Activated CD8-positive, alpha-beta memory T cell treated with anti-CD3 and anti-CD28 coated beads for 24 hours (primary cell): ENCODE measurements at regions not wholly inside any gene's neighbourhood (a gene's known extent, or its start where the extent isn't known, plus 50 kb on each side); places are given as distances from the start of the nearest gene placed in this dataset.
"Not testable (repeated sequence)": the region's sequence is repeated elsewhere in the genome, so short reads cannot be mapped to it uniquely, and the experiment has no call there.

Source experiments
- DNase-seq: peaks from one replicate; pipeline ENCODE4 v3.0.0-alpha.2; 2020

GRCh38 chr10:120051671-120052070, 159.1 kb downstream of the SEC23IP start:
- no peak for DNase-seq

GRCh38 chr10:120052964-120053702, 160.6 kb downstream of the SEC23IP start:
- DNase-seq: no peak

- not testable (repeated sequence) for DNase-seq
Measured at GRCh38 chr10:120059790-120060189, 167.3 kb downstream of the SEC23IP start.

- no peak for DNase-seq
Measured at GRCh38 chr10:120067427-120067826, 174.9 kb downstream of the SEC23IP start.

GRCh38 chr10:120069700-120070099, 177.2 kb downstream of the SEC23IP start:
- no peak for DNase-seq

- DNase-seq: no peak
Measured at GRCh38 chr10:120075349-120075748, 182.8 kb downstream of the SEC23IP start.

GRCh38 chr10:120076996-120077706, 184.6 kb downstream of the SEC23IP start:
- no peak for DNase-seq

- DNase-seq: no peak
Measured at GRCh38 chr10:120077707-120078492, 185.4 kb downstream of the SEC23IP start.

GRCh38 chr10:120085096-120085796, 192.7 kb downstream of the SEC23IP start:
- DNase-seq: no peak

- no peak for DNase-seq
Measured at GRCh38 chr10:120086066-120086465, 193.5 kb downstream of the SEC23IP start.

GRCh38 chr10:120087109-120087508, 194.6 kb downstream of the SEC23IP start:
- no peak for DNase-seq

GRCh38 chr10:120095875-120096274, 203.3 kb downstream of the SEC23IP start:
- DNase-seq: no peak

GRCh38 chr10:120097766-120098165, 205.2 kb downstream of the SEC23IP start:
- no peak for DNase-seq

- DNase-seq: no peak
Measured at GRCh38 chr10:120098232-120098930, 205.9 kb downstream of the SEC23IP start.

- no peak for DNase-seq
Measured at GRCh38 chr10:120103738-120104560, 211.4 kb downstream of the SEC23IP start.

- no peak for DNase-seq
Measured at GRCh38 chr10:120105001-120105400, 212.5 kb downstream of the SEC23IP start.

GRCh38 chr10:120105492-120105891, 213.0 kb downstream of the SEC23IP start:
- no peak for DNase-seq

- DNase-seq: no peak
Measured at GRCh38 chr10:120108916-120109315, 216.4 kb downstream of the SEC23IP start.

GRCh38 chr10:120109725-120110124, 217.2 kb downstream of the SEC23IP start:
- not testable (repeated sequence) for DNase-seq

- DNase-seq: no peak
Measured at GRCh38 chr10:120110196-120110595, 217.7 kb downstream of the SEC23IP start.

- DNase-seq: no peak
Measured at GRCh38 chr10:120111628-120112027, 219.1 kb downstream of the SEC23IP start.
